BLaER1 (cell line): ENCODE measurements at regions not wholly inside any gene's neighbourhood (a gene's known extent, or its start where the extent isn't known, plus 50 kb on each side); places are given as distances from the start of the nearest gene placed in this dataset.

Experiments
- H3K27ac ChIP-seq: shearing (Covaris generic); formaldehyde crosslinking; 2 replicates; pipeline ENCODE4 v1.8.1; 2022
- H3K27me3 ChIP-seq: shearing (Covaris generic); formaldehyde crosslinking; 2 replicates; pipeline ENCODE4 v1.8.1; 2022
- H3K36me3 ChIP-seq: shearing (Covaris generic); formaldehyde crosslinking; 2 replicates; pipeline ENCODE4 v1.8.1; 2022
- H3K4me1 ChIP-seq: shearing (Covaris generic); formaldehyde crosslinking; 2 replicates; pipeline ENCODE4 v1.8.1; 2022
- H3K4me2 ChIP-seq: shearing (Covaris generic); formaldehyde crosslinking; 2 replicates; pipeline ENCODE4 v1.8.1; 2022
- H3K4me3 ChIP-seq: shearing (Covaris generic); formaldehyde crosslinking; 2 replicates; pipeline ENCODE4 v1.8.1; 2022
- H3K9ac ChIP-seq: shearing (Covaris generic); formaldehyde crosslinking; 2 replicates; pipeline ENCODE4 v1.8.1; 2022
- H3K9me3 ChIP-seq: shearing (Covaris generic); formaldehyde crosslinking; 2 replicates; pipeline ENCODE4 v1.8.1; 2022
- H4K20me1 ChIP-seq: shearing (Covaris generic); formaldehyde crosslinking; 2 replicates; pipeline ENCODE4 v1.8.1; 2022
- Cebpa-rat ChIP-seq: shearing (Covaris generic); IDR thresholded peaks from 2 replicates; pipeline ENCODE4 v1.8.1; 2022

DNA sequence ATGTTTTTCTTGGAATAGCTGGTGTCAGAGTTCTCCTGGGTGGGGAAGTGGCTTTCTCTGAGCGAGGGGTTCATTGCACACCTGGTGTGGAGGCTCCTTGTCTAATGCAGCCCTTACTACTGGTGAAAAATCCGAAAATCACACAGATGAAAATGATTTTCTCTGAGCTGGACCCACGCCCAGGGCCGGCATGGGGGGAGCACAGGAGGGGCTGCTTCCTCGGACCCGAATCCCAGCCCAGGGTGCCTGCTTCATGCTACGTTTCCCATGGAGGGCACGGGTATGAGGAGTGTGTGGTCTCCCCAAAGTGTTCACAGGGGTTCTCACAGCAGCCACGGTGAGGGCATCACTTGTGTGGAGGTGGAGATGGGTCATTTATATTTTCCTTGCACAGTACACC lies 288.0 kb upstream of the HDAC4 start:
- no peaks in the 10 kb centered on the region for H3K27me3 ChIP-seq
- TF ChIP-seq Cebpa-rat, result no peak

DNA sequence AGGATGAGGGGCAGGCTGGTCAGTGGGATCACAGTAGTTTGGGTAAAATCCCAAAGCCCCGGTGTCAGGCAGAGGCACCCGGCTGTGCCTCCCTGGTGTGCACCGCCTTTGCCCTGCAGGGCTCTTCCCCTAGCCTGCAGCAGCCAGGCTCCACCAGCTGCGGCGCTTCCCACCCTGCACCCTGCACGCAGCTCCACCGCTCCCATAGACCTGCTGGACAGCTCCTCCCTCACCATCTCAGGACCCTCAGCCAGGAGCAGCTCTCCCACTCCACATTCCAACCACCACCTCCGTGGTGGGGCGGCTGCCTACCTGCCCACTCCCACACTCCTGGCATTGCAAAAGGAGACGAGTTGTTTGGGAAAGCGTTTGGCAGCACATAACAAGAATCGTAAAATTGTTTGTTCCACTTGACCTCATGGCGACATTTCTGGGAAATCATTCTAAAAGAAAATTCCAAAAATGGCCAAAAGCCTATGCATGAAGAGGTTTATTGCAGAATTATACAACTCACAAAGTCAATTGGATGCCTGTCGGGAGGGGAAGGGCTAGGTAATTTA lies 287.4 kb upstream of the HDAC4 start:
- H3K9me3 ChIP-seq, result peaks cover 5% of the 10 kb centered on the region; the same call in 1 of the 2 replicates
- H3K4me1 ChIP-seq, result peaks cover 17% of the 10 kb centered on the region
- TF ChIP-seq Cebpa-rat, result no peak
- no peaks in the 10 kb centered on the region for H3K27me3 ChIP-seq
- H3K27ac ChIP-seq, result no peak overlapping the region
- no peak overlapping the region for H3K9ac ChIP-seq
- H4K20me1 ChIP-seq, result no peaks in the 10 kb centered on the region
- no peaks in the 10 kb centered on the region for H3K36me3 ChIP-seq
- no peak overlapping the region for H3K4me2 ChIP-seq
- H3K4me3 ChIP-seq, result no peak overlapping the region

More for the DNA sequence above, 288.0 kb upstream of the HDAC4 start:
- Histone ChIP-seq H3K4me2 (no peak overlapping the region), H3K36me3 (no peaks in the 10 kb centered on the region), H3K4me3 (no peak overlapping the region), H3K9ac (no peak overlapping the region), H3K9me3 (no peaks in the 10 kb centered on the region), H3K4me1 (peaks cover 23% of the 10 kb centered on the region), H3K27ac (no peak overlapping the region), H4K20me1 (no peaks in the 10 kb centered on the region)

DNA sequence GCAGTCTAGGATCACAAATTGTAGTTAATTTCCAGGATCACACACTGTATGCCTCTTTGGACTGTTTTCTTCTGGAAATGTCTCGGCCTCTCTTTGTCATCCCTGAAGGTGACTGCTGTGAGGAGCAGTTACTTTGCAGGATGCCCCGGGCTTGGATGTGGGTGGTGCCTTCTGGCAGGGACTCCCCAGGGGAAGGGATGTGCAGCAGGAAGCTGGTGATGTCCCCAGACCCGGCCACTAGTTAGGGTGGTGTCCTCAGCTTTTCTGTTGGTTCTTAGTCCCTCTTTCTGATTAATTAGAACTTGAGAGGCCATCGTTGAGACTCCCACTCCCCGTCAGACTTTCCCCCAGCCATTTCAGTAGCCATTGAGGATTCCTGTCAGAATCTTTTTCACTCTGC lies 286.6 kb upstream of the HDAC4 start:
- Histone ChIP-seq H3K27me3 (no peaks in the 10 kb centered on the region), H3K4me2 (no peak overlapping the region), H3K9ac (no peak overlapping the region), H3K9me3 (peaks cover 13% of the 10 kb centered on the region; the same call in 1 of the 2 replicates), H3K4me3 (no peak overlapping the region), H3K36me3 (no peaks in the 10 kb centered on the region), H3K27ac (no peak overlapping the region), H3K4me1 (peaks cover 9% of the 10 kb centered on the region), H4K20me1 (no peaks in the 10 kb centered on the region)
- TF ChIP-seq Cebpa-rat, result no peak

DNA sequence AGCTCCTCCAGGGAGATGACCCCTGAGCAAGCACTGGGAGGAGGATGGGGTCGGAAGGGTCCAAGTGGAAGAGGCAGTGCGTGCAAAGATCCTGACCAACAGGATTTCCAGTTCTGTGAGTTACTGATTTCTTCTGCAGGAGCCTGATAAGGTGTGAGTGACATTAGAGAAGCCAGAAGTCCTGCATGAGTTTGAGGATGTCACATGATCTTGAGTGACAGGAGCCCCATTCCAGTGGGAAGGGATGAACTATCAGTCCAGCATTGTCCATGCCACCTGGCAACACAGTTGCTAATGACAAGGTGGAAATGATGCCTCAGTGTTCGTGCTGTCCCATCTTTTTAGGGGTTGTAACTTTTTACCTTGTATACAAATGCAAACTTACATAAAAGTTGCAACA lies 285.1 kb upstream of the HDAC4 start:
- no peak for TF ChIP-seq Cebpa-rat
- peaks cover 17% of the 10 kb centered on the region; the same call in 1 of the 2 replicates for H3K9me3 ChIP-seq
- H3K27ac ChIP-seq, result no peak overlapping the region
- H3K4me1 ChIP-seq, result peaks cover 7% of the 10 kb centered on the region
- no peak overlapping the region for H3K4me3 ChIP-seq
- H3K9ac ChIP-seq, result no peak overlapping the region
- no peaks in the 10 kb centered on the region for H3K36me3 ChIP-seq
- H3K27me3 ChIP-seq, result no peaks in the 10 kb centered on the region
- H4K20me1 ChIP-seq, result no peaks in the 10 kb centered on the region
- H3K4me2 ChIP-seq, result no peak overlapping the region

DNA sequence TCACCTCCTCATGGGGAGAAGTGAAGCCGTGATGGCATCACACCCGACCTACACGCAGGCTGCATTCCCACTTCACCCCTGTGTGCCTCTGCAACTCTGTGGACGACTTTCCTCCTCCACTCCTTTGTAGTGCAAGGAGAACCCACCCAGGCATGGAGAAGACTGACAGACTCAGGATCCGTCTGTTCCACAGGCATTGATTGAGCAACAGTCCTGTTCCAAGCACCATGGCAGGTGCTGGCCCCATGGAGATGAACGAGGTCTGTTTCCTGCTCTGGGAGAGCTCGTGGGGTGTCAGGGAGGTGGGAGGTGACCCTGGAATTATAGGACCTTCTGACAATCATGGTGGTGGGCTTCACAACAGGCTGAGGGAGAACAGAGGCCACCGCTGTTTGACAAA lies 284.7 kb upstream of the HDAC4 start:
- Histone ChIP-seq H3K27me3 (no peaks in the 10 kb centered on the region), H3K9ac (no peak overlapping the region), H3K27ac (no peak overlapping the region), H3K4me2 (no peak overlapping the region), H3K9me3 (peaks cover 17% of the 10 kb centered on the region; the same call in 1 of the 2 replicates), H3K36me3 (no peaks in the 10 kb centered on the region), H3K4me3 (no peak overlapping the region), H4K20me1 (no peaks in the 10 kb centered on the region), H3K4me1 (peaks cover 7% of the 10 kb centered on the region)
- no peak for TF ChIP-seq Cebpa-rat

DNA sequence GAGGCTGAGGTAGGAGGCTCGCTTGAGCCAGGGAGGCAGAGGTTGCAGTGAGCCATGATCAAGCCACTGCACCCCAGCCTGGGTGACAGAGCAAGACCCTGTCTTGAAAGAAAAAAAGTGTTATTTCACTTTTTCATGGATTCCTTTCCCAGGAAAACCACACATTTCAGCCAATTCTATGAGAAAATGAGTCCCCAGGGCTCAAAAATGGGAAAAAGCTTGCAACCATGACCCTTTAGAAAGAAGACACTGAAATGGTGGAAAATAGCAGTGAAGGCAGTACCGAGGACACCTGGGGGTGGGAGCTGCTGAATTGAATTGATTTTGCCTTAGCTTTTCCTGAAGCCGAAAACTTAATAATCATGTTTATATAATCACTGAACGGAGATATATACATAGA lies 284.2 kb upstream of the HDAC4 start:
- H3K27ac ChIP-seq, result no peak overlapping the region
- no peak overlapping the region for H3K4me3 ChIP-seq
- H3K27me3 ChIP-seq, result no peaks in the 10 kb centered on the region
- peaks cover 17% of the 10 kb centered on the region; the same call in 1 of the 2 replicates for H3K9me3 ChIP-seq
- TF ChIP-seq Cebpa-rat, result no peak
- H3K36me3 ChIP-seq, result no peaks in the 10 kb centered on the region
- H4K20me1 ChIP-seq, result no peaks in the 10 kb centered on the region
- no peak overlapping the region for H3K9ac ChIP-seq
- peaks cover 3% of the 10 kb centered on the region for H3K4me1 ChIP-seq
- no peak overlapping the region for H3K4me2 ChIP-seq

DNA sequence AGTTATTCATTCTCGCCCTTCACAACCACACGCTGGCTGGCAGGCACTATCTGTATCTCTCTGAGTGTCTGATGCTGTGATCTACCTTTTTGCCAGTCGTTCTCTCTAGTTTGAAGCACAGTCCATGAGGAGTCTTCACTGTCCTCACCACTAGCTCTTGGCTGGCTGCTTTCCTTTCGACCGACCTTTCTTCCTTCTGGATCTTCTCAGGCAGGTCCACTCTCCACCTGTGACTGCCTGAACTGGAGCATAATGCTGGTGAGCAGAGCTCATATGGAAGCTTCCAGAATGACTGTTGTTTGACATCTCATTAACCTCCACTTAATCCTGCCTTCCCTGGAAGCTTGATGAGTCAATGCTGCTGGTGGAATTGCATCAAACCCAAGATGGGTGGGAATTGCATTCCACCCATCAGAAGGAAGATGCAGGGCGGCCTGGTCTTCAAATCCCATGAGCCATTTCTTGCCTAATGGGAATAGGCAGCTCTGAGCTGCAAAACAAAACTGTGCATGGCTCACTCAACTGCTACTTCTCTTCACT lies 283.5 kb upstream of the HDAC4 start:
- Histone ChIP-seq H3K4me1 (no peaks in the 10 kb centered on the region), H3K36me3 (no peaks in the 10 kb centered on the region), H3K4me2 (no peak overlapping the region), H3K9ac (no peak overlapping the region), H3K4me3 (no peak overlapping the region), H4K20me1 (no peaks in the 10 kb centered on the region), H3K27me3 (no peaks in the 10 kb centered on the region), H3K27ac (no peak overlapping the region), H3K9me3 (peaks cover 17% of the 10 kb centered on the region; the same call in 1 of the 2 replicates)
- TF ChIP-seq Cebpa-rat, result no peak

DNA sequence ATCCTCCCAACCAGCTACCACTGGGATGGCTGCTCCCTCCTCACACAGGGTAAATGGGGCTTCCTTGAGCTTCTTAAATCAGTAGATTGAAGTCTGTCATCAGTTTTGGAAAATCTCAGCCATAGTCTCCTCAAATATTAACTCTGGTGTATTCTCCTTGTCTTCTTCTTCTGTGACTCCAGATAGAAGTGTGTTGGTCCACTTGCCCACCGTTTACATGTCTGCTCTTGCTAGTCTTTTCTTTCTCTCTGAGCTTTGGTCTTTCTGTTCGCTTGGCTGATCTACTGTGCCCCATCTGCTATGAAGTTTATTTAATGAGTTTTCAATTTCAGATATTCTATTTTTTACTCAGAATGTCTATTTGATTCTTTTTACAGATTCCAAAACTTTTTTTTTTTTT lies 281.7 kb upstream of the HDAC4 start:
- no peaks in the 10 kb centered on the region for H3K27me3 ChIP-seq
- H3K4me2 ChIP-seq, result no peak overlapping the region
- H3K4me3 ChIP-seq, result no peak overlapping the region
- H3K9ac ChIP-seq, result no peak overlapping the region
- H3K27ac ChIP-seq, result no peak overlapping the region
- no peaks in the 10 kb centered on the region for H3K36me3 ChIP-seq
- no peaks in the 10 kb centered on the region for H4K20me1 ChIP-seq
- peaks cover 17% of the 10 kb centered on the region; the same call in 1 of the 2 replicates for H3K9me3 ChIP-seq
- no peak for TF ChIP-seq Cebpa-rat
- H3K4me1 ChIP-seq, result peaks cover 7% of the 10 kb centered on the region

DNA sequence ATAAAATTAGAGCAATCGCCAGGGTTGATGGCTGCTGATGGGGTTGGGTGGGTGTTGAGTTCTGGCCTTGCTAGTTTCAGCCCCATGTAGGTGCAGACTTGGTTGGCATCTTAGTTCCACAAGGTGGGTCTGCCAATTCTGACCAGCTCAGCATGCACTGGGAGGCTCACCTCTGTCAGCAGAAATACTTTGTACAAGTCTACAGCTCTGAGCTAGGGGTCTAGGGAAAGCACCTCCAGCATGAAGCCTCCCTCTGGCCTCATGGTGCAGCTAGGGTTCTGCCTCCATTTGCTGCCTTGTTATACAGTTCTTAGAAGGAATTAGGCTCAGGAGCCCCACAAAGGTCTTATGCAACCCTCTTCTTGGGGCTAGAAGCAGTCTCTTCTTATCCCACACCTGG lies 278.9 kb upstream of the HDAC4 start:
- no peaks in the 10 kb centered on the region for H3K27me3 ChIP-seq
- peaks cover 17% of the 10 kb centered on the region; the same call in 1 of the 2 replicates for H3K9me3 ChIP-seq
- H4K20me1 ChIP-seq, result no peaks in the 10 kb centered on the region
- H3K36me3 ChIP-seq, result no peaks in the 10 kb centered on the region
- no peak overlapping the region for H3K4me3 ChIP-seq
- no peak overlapping the region for H3K4me2 ChIP-seq
- no peak for TF ChIP-seq Cebpa-rat
- H3K9ac ChIP-seq, result no peak overlapping the region
- peaks cover 34% of the 10 kb centered on the region for H3K4me1 ChIP-seq
- H3K27ac ChIP-seq, result no peak overlapping the region

DNA sequence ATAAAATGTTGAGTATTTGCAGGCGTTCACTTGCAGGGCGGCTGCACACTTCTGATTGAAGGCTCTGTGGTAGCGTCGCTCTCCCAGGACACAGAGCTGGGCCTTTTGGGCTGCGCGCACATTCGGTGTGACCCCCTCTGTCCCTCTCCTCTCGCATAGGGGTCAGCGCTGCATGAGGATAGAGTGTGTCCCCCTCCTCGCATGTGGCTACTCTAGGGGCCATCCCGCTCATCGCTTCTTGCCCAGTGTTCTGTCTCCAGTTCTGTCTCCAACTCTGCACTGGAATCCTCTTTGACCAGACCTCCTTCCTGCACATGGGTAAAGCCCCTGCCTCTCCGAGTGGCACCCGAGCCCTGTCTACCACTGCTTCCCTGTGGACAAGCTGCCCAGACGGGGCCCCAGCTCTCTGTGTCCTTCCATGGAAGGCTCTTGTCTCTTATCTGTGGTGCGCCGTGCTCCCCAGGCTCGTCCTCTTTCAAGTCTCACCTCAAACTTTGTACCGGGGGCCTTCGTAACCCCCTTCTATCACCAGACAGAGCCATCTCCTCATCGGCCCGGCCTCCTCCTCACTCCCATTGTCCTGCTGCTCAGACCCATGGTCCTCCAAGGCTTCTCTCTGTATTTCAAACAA lies 278.0 kb upstream of the HDAC4 start:
- TF ChIP-seq Cebpa-rat, result no peak
- Histone ChIP-seq H4K20me1 (no peaks in the 10 kb centered on the region), H3K27me3 (no peaks in the 10 kb centered on the region), H3K9ac (no peak overlapping the region), H3K4me2 (no peak overlapping the region), H3K9me3 (peaks cover 17% of the 10 kb centered on the region; the same call in 1 of the 2 replicates), H3K36me3 (no peaks in the 10 kb centered on the region), H3K4me1 (peaks cover 44% of the 10 kb centered on the region), H3K4me3 (no peak overlapping the region), H3K27ac (no peak overlapping the region)
